NCI-H1694 (cell line): ENCODE measurements at regions not wholly inside any gene's neighbourhood (a gene's known extent, or its start where the extent isn't known, plus 50 kb on each side); places are given as distances from the start of the nearest gene placed in this dataset.

Source experiments
- DNase-seq: peaks from one replicate; lab custom pipeline; 2025; lab: John Stamatoyannopoulos, UW

- no peak for DNase-seq
Measured at GRCh38 chr20:55264703-55265239, 740.5 kb downstream of the CBLN4 start.

GRCh38 chr20:55258559-55258958 is 746.8 kb downstream of the CBLN4 start:
- no peak for DNase-seq

- no peak for DNase-seq
Measured at GRCh38 chr20:55255016-55255415, 750.3 kb downstream of the CBLN4 start.

GRCh38 chr20:55253781-55254180 is 751.5 kb downstream of the CBLN4 start:
- no peak for DNase-seq

- DNase-seq, result no peak
Measured at GRCh38 chr20:55252521-55252920, 752.8 kb downstream of the CBLN4 start.

GRCh38 chr20:55251170-55251569 is 754.1 kb downstream of the CBLN4 start:
- no peak for DNase-seq

GRCh38 chr20:55242853-55243252 is 762.5 kb downstream of the CBLN4 start:
- no peak for DNase-seq

GRCh38 chr20:55239269-55239668 is 763.9 kb downstream of the DOK5 start:
- DNase-seq, result no peak

GRCh38 chr20:55232647-55233046 is 757.3 kb downstream of the DOK5 start:
- no peak for DNase-seq

- no peak for DNase-seq
Measured at GRCh38 chr20:55229451-55229850, 754.1 kb downstream of the DOK5 start.

GRCh38 chr20:55216525-55217242 is 741.3 kb downstream of the DOK5 start:
- DNase-seq, result no peak

- no peak for DNase-seq
Measured at GRCh38 chr20:55213653-55214052, 738.3 kb downstream of the DOK5 start.

GRCh38 chr20:55211481-55211880 is 736.1 kb downstream of the DOK5 start:
- DNase-seq, result no peak

GRCh38 chr20:55205665-55206064 is 730.3 kb downstream of the DOK5 start:
- no peak for DNase-seq

- DNase-seq, result no peak
Measured at GRCh38 chr20:55200317-55200716, 724.9 kb downstream of the DOK5 start.

GRCh38 chr20:55194947-55195346 is 719.6 kb downstream of the DOK5 start:
- no peak for DNase-seq

GRCh38 chr20:55186228-55186627 is 710.8 kb downstream of the DOK5 start:
- no peak for DNase-seq

GRCh38 chr20:55175081-55175480 is 699.7 kb downstream of the DOK5 start:
- DNase-seq, result no peak

- DNase-seq, result no peak
Measured at GRCh38 chr20:55174635-55175034, 699.2 kb downstream of the DOK5 start.

GRCh38 chr20:55174172-55174571 is 698.8 kb downstream of the DOK5 start:
- no peak for DNase-seq

GRCh38 chr20:55173601-55174000 is 698.2 kb downstream of the DOK5 start:
- no peak for DNase-seq

- DNase-seq, result no peak
Measured at GRCh38 chr20:55172310-55173002, 697.1 kb downstream of the DOK5 start.

GRCh38 chr20:55166063-55166462 is 690.7 kb downstream of the DOK5 start:
- DNase-seq, result no peak
